Keratinocyte (primary cell): ENCODE measurements at regions not wholly inside any gene's neighbourhood (a gene's known extent, or its start where the extent isn't known, plus 50 kb on each side); places are given as distances from the start of the nearest gene placed in this dataset.

ENCODE experiments used
- EZH2 ChIP-seq: IDR thresholded peaks from one replicate; pipeline ENCODE4 v1.6.1; 2012; ENCODE audit warnings: inconsistent platforms, mild to moderate bottlenecking, low read length, moderate library complexity
- TF ChIP-seq, protein P1 (sequence below), 3 experiments: IDR thresholded peaks in 1 of 3; conservative IDR thresholded peaks in 1 of 3; optimal IDR thresholded peaks in 1 of 3; 2 replicates in 2 of 3; 3 replicates in 1 of 3; pipeline versions ENCODE3 to v1.5.1; 2011; ENCODE audit warnings: low read length in 3 of 3, mild to moderate bottlenecking in 3 of 3, moderate library complexity in 2 of 3, control low read depth in 1 of 3, inconsistent platforms in 1 of 3; ENCODE audit not compliant: insufficient read depth in 2 of 3; ENCODE audit errors: extremely low read depth in 1 of 3

DNA sequence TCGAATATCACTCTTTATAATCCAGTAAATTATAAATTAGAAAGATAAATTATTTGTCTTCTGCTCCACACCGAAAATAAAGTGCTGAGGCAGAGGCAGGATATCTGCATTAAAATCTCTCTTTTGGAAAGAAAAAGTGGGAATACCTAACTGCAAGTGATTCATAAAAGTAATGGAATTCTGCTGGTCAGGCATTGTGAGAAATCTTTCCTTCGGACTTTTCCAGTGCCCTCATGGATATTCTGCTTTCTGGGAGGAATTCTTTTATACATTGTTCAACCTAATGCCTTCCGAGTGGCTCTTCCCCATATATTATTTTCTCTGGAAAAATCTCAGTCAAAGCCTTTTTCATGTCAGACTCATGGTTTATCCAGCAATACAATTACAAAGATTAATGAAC is 158.3 kb upstream of the RNPC3 start:
- TF ChIP-seq, protein P1, sequence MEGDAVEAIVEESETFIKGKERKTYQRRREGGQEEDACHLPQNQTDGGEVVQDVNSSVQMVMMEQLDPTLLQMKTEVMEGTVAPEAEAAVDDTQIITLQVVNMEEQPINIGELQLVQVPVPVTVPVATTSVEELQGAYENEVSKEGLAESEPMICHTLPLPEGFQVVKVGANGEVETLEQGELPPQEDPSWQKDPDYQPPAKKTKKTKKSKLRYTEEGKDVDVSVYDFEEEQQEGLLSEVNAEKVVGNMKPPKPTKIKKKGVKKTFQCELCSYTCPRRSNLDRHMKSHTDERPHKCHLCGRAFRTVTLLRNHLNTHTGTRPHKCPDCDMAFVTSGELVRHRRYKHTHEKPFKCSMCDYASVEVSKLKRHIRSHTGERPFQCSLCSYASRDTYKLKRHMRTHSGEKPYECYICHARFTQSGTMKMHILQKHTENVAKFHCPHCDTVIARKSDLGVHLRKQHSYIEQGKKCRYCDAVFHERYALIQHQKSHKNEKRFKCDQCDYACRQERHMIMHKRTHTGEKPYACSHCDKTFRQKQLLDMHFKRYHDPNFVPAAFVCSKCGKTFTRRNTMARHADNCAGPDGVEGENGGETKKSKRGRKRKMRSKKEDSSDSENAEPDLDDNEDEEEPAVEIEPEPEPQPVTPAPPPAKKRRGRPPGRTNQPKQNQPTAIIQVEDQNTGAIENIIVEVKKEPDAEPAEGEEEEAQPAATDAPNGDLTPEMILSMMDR (optimal IDR thresholded peaks at IDR 0.05 in 1 of 3, IDR thresholded peaks at IDR 0.05 in 1 of 3, conservative IDR thresholded peaks at IDR 0.05 in 1 of 3; ENCODE audit: extremely low read depth in 1 of 3, insufficient read depth in 2 of 3, low read length in 3 of 3) = no peak
- no peak for TF ChIP-seq EZH2
